ENCODE measurements at regions not wholly inside any gene's neighbourhood (a gene's known extent, or its start where the extent isn't known, plus 50 kb on each side); places are given as distances from the start of the nearest gene placed in this dataset.
"Not testable (repeated sequence)": the region's sequence is repeated elsewhere in the genome, so short reads cannot be mapped to it uniquely, and the experiment has no call there.

DNA sequence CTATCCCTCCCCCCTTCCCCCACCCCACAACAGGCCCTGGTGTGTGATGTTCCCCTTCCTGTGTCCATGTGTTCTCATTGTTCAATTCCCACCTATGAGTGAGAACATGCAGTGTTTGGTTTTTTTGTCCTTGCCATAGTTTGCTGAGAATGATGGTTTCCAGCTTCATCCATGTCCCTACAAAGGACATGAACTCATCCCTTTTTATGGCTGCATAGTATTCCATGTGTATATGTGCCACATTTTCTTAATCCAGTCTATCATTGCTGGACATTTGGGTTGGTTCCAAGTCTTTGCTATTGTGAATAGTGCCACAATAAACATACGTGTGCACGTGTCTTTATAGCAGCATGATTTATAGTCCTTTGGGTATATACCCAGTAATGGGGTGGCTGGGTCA is 52.3 kb upstream of the MAN1A2 start:
- ATAC-seq (ENCODE audit: poor library complexity); DNase-seq; intact Hi-C loops (cut with DNase I): not testable (repeated sequence)

GRCh38 chr1:117313555-117313954 is 53.7 kb upstream of the MAN1A2 start:
- intact Hi-C loops (cut with DNase I) = no loop called here
- ATAC-seq (ENCODE audit: poor library complexity) (no peak), DNase-seq (no peak)

GRCh38 chr1:117312453-117313138 is 54.7 kb upstream of the MAN1A2 start:
- no peak for DNase-seq
- intact Hi-C loops (cut with DNase I) = no loop called here
- no peak for ATAC-seq (ENCODE audit: poor library complexity)

GRCh38 chr1:117308311-117308916 is 58.8 kb upstream of the MAN1A2 start:
- ATAC-seq (ENCODE audit: poor library complexity) (no peak), DNase-seq (no peak)
- intact Hi-C loops (cut with DNase I) = no loop called here

- ATAC-seq (ENCODE audit: poor library complexity) (no peak), DNase-seq (no peak)
- intact Hi-C loops (cut with DNase I) = no loop called here
These were observed 65.3 kb upstream of the MAN1A2 start for GRCh38 chr1:117301901-117302300.

- not testable (repeated sequence) for ATAC-seq (ENCODE audit: poor library complexity)
These were observed 67.1 kb upstream of the MAN1A2 start for GRCh38 chr1:117300183-117300582.

DNA sequence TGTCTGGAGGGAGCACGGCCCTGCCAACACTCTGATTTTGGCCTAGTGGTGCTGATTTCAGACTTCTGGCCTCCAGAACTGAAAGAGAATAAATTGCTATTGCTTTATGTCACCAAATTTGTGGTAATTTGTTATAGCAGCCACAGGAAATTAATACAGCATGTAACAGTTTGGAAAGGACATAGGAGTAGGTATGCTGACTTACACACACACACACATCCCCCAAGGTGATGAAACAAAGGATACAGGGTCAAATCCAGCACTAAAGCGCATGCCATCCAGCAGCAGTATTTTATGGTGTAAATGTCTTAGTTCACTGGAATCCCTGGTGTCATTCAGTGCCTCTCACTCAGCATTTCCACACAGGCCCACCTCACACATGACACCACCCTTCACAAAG is 72.2 kb upstream of the MAN1A2 start:
- no peak for DNase-seq
- intact Hi-C loops (cut with DNase I) = no loop called here
- ATAC-seq (ENCODE audit: poor library complexity) = no peak

More at GRCh38 chr1:117300183-117300582, 67.1 kb upstream of the MAN1A2 start:
- intact Hi-C loops (cut with DNase I); DNase-seq: not testable (repeated sequence)

DNA sequence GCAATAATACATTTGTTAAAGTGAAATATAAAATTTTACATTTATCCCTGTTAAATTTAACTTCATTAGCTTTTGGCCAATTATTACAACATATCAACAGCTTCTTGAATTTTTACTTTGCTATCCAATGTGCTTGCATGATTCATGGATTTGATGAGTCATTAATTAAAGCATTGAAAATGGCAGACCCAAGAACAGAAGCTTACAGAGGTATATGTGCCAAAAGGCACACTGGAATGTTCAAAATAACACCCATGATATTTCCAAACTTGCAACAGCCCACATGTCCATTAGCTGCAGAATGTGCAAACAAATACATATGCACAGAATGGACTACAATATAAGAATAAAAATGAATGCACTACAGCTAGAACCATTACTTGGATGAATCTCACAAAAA is 76.4 kb upstream of the MAN1A2 start:
- DNase-seq (no peak), ATAC-seq (ENCODE audit: poor library complexity) (no peak)
- intact Hi-C loops (cut with DNase I) = no loop called here

GRCh38 chr1:117289316-117289870 is 77.9 kb upstream of the MAN1A2 start:
- intact Hi-C loops (cut with DNase I) = no loop called here

DNA sequence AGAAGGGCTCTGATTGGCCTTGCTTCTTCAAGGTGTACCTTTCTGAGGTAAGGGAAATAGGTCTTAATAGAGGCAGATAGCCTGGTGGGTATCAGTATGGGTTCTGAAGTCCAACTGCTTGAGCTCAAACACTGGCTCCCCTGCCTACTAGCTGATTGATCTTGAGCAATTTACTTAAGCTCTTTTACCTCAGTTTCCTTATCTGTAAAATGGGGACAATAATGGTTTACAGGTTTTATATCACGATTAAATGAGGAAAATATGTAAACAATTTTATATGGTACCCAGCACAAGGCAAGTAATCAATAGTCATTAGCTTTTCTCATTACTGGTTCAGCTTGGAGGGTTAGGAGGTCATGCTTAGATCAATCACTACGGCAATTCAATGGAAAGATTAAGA is 75.8 kb upstream of the VTCN1 start:
- no peak for DNase-seq
- intact Hi-C loops (cut with DNase I) = no loop called here
- ATAC-seq (ENCODE audit: poor library complexity) = no peak

More at GRCh38 chr1:117289316-117289870, 77.9 kb upstream of the MAN1A2 start:
- no peak for ATAC-seq (ENCODE audit: poor library complexity)
- DNase-seq = no peak

DNA sequence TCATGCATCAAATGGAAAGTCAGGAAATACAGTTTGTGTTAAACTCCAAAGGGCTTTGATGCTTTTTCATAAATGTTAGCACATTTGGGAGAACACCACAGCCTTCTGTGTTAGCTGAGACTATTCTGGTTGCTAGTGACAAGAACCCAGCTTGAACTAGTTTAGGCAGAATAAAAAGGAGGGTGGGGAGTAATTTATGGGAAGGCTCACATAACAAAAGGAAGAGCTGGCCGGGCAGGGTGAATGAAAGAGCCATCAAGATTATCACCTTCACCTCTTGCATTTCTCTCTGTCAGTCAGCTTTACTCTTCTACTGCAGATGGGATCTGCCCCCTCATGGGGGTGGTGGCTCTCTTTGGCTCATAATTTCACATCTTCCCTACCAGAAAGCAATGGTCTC is 75.4 kb upstream of the VTCN1 start:
- intact Hi-C loops (cut with DNase I) = no loop called here
- no peak for DNase-seq
- no peak for ATAC-seq (ENCODE audit: poor library complexity)

DNA sequence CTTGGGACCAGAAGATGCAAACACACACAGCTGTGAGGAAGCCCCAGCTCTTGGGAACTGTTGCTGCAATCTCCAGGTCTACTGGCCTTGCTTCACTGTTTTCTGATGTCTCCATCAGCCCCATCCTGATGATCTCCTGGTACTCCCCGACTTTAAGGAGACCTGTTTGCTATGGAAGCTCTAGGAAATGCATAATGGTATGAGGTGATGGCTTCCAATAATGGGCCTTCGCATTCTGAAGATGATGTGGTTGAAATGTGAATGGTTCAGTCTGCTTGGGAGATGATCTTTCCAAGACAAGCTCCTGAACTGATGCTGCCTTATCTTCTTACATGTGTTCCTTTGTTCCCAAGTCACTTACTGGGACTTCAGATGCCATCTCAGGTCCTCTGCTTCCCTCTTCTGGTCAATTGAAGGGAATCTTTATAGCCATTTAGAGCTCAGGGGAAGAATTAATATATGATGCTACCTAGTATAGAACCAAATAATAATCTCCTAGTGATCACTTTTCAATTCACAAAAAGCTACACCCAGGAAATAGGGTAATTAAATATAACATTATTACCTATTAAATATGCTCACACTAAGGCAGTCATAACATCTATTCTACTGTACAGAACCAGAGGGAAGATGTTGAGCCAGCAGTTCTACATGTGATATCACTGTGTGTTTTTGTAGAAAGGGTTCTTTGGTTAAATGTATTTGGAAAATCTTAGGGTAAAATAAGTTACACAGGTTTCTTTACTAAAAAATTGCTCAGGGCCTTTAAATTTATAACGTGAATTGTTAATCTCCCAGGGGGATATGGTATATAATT is 73.9 kb upstream of the VTCN1 start:
- DNase-seq (no peak), ATAC-seq (ENCODE audit: poor library complexity) (peak; percentile 75)
- intact Hi-C loops (cut with DNase I) = loop anchor here (2.0 kb wide), 1 partner anchor 216 kb away; no protein-coding TSS in a partner anchor

DNA sequence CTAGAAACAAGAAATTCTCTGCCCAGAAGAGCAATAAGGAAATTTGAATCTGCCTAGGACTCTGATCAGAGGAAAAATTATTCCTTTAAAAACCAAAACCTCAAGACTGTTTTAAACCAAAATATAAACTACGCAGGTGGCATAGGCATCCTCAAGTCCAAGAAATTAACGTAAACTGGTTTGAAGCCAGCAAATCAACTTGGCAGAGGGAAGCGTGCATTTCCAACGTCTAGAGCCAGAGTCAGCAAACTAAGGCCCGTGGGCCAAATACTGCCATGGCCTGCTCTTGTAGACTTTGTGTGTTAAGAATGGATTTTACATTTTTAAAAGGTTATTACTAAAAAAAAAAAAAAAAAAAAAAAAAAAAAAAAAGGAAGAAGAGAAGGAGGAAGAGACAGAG is 67.8 kb upstream of the VTCN1 start:
- intact Hi-C loops (cut with DNase I) = no loop called here
- ATAC-seq (ENCODE audit: poor library complexity) = no peak
- no peak for DNase-seq

DNA sequence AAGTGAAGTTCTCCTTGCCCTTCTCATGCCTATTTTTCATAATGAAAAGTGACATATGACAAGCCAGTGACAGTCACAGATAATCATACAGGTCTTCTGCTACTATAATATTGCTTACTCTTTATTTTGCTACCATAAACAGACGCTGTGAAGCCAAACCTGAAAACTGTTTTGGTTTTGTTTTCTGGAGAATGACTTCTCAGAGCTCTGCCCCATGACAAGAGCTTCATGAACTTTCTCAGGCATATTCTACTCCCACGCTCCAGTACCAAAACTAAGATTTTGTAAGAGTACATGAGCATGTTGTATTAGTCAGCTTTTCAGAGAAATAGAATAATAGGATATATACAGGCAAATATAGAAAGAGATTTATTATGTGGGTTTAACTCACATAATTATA is 64.3 kb upstream of the VTCN1 start:
- intact Hi-C loops (cut with DNase I) = no loop called here
- DNase-seq = no peak
- no peak for ATAC-seq (ENCODE audit: poor library complexity)

- no peak for ATAC-seq (ENCODE audit: poor library complexity)
- DNase-seq = no peak
- intact Hi-C loops (cut with DNase I) = no loop called here
These were observed 61.2 kb upstream of the VTCN1 start for GRCh38 chr1:117271959-117272358.

GRCh38 chr1:117271129-117271528 is 60.4 kb upstream of the VTCN1 start:
- DNase-seq = no peak
- no peak for ATAC-seq (ENCODE audit: poor library complexity)
- intact Hi-C loops (cut with DNase I) = no loop called here

- no peak for DNase-seq
- no peak for ATAC-seq (ENCODE audit: poor library complexity)
- intact Hi-C loops (cut with DNase I) = no loop called here
These were observed 60.0 kb upstream of the VTCN1 start for GRCh38 chr1:117270679-117271078.

DNA sequence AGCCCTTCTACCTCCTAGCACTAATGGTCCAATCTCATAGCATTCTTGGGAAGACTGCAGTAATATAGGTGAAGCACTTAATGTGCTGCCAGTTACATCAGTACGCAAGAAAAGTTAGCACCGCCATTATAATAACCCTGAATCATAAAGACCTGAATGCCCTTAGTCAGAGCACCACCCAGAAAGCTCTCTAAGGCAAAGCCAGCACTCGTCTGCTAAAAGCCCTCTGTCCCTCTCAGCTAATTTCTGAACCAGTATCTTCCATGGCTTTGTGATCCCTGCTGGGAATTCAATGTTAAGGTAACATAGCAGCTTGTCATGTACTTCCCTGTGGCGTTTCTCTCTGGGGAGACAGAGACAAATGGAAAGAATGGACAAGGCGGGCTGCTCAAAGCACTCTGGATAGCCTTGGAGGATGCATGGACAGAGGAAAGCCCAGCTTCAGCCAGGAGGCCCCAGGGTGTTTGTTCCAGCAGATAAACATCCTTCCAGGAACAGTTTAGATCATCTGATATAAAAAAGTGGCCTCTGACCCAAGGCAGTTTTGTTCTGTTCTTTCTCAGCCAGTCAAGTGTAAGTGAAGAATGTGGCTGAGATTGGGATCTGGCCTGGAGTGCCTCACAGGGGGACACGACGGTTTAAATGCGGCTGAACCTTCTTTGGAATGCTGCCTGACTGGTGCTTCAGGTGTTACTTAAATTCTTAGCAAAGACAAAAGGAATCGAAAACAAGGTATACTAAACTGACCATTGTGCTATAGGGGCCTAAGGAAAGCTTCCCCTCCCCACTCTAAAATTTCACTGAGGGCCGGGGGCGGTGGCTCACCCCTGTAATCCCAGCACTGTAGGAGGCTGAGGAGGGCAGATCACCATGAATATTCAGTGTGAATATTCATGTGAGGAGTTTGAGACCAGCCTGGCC is 58.1 kb upstream of the VTCN1 start:
- DNase-seq (no peak), ATAC-seq (ENCODE audit: poor library complexity) (no peak)
- intact Hi-C loops (cut with DNase I) = no loop called here
